H9 (cell line): ENCODE measurements at regions not wholly inside any gene's neighbourhood (a gene's known extent, or its start where the extent isn't known, plus 50 kb on each side); places are given as distances from the start of the nearest gene placed in this dataset.

Source experiments
- DNase-seq: peaks from one replicate; pipeline ENCODE4 v3.0.0-alpha.2; 2017
- H2AFZ ChIP-seq: one replicate; pipeline ENCODE4 v1.6.1; 2013; ENCODE audit warnings: mild to moderate bottlenecking, low read length, control low read depth, moderate library complexity
- H2AK5ac ChIP-seq: 2 replicates; pipeline ENCODE4 v1.6.1; 2013; ENCODE audit warnings: low read length, control low read depth, mixed read lengths; ENCODE audit not compliant: insufficient read length
- H2BK120ac ChIP-seq: one replicate; pipeline ENCODE4 v1.6.1; 2013; ENCODE audit warnings: low read depth, mild to moderate bottlenecking, low read length, control low read depth, inconsistent platforms; ENCODE audit not compliant: poor library complexity, severe bottlenecking
- H2BK12ac ChIP-seq: 2 replicates; pipeline ENCODE4 v1.6.1; 2013; ENCODE audit warnings: low read length, control low read depth, mixed read lengths, low read depth; ENCODE audit not compliant: insufficient read length
- H2BK15ac ChIP-seq: 2 replicates; pipeline ENCODE4 v1.6.1; 2013; ENCODE audit warnings: low read depth, low read length, control low read depth
- H2BK20ac ChIP-seq: one replicate; pipeline ENCODE4 v1.6.1; 2013; ENCODE audit warnings: low read depth, mild to moderate bottlenecking, low read length, control low read depth, inconsistent platforms; ENCODE audit not compliant: poor library complexity, severe bottlenecking
- H2BK5ac ChIP-seq: 2 replicates; pipeline ENCODE4 v1.6.1; 2013; ENCODE audit warnings: low read length, control low read depth, mixed read lengths; ENCODE audit not compliant: insufficient read length
- H3K14ac ChIP-seq: 2 replicates; pipeline ENCODE4 v1.6.1; 2013; ENCODE audit warnings: low read length, control low read depth; ENCODE audit not compliant: insufficient read depth
- H3K18ac ChIP-seq: 2 replicates; pipeline ENCODE4 v1.6.1; 2013; ENCODE audit warnings: low read depth, mild to moderate bottlenecking, mixed read lengths, low read length, control low read depth; ENCODE audit not compliant: insufficient read length
- H3K23ac ChIP-seq: 2 replicates; pipeline ENCODE4 v1.6.1; 2013; ENCODE audit warnings: low read length, control low read depth, mixed read lengths, low read depth; ENCODE audit not compliant: insufficient read length
- H3K23me2 ChIP-seq: 2 replicates; pipeline ENCODE4 v1.6.1; 2013; ENCODE audit warnings: low read depth, mild to moderate bottlenecking, mixed read lengths, low read length, control low read depth; ENCODE audit not compliant: insufficient read length, poor library complexity, severe bottlenecking
- H3K27ac ChIP-seq: 2 replicates; pipeline ENCODE4 v1.5.1; 2013; ENCODE audit warnings: low read length, control low read depth, mixed read lengths, low read depth; ENCODE audit not compliant: insufficient read length
- H3K27me3 ChIP-seq: 2 replicates; pipeline ENCODE4 v1.6.1; 2013; ENCODE audit warnings: low read length, control low read depth, inconsistent platforms; ENCODE audit not compliant: insufficient read depth
- H3K4ac ChIP-seq: 2 replicates; pipeline ENCODE4 v1.6.1; 2013; ENCODE audit warnings: low read depth, mild to moderate bottlenecking, control low read depth, inconsistent platforms, low read length, moderate library complexity
- H3K4me1 ChIP-seq: 2 replicates; pipeline ENCODE4 v1.6.1; 2013; ENCODE audit warnings: low read length, control low read depth, inconsistent platforms; ENCODE audit not compliant: insufficient read depth
- H3K4me2 ChIP-seq: 2 replicates; pipeline ENCODE4 v1.6.1; 2013; ENCODE audit warnings: low read length, control low read depth, mixed read lengths; ENCODE audit not compliant: insufficient read length, insufficient read depth
- H3K56ac ChIP-seq: 2 replicates; pipeline ENCODE4 v1.6.1; 2013; ENCODE audit warnings: low read depth, mild to moderate bottlenecking, mixed read lengths, low read length, control low read depth; ENCODE audit not compliant: insufficient read length
- H3K79me1 ChIP-seq: 2 replicates; pipeline ENCODE4 v1.6.1; 2013; ENCODE audit warnings: low read depth, mild to moderate bottlenecking, moderate library complexity, low read length, control low read depth, inconsistent platforms; ENCODE audit not compliant: insufficient read depth, poor library complexity, severe bottlenecking
- H3K79me2 ChIP-seq: 2 replicates; pipeline ENCODE4 v1.6.1; 2013; ENCODE audit warnings: low read length, control low read depth, inconsistent platforms; ENCODE audit not compliant: insufficient read depth
- H3K9ac ChIP-seq: 2 replicates; pipeline ENCODE4 v1.6.1; 2013; ENCODE audit warnings: low read length, control low read depth, mixed read lengths; ENCODE audit not compliant: insufficient read length; ENCODE audit errors: extremely low read depth
- H3K9me3 ChIP-seq: one replicate; pipeline ENCODE4 v1.6.1; 2013; ENCODE audit warnings: low read depth, low read length, inconsistent platforms; ENCODE audit not compliant: control insufficient read depth
- H3T11ph ChIP-seq: one replicate; pipeline ENCODE4 v1.6.1; 2013; ENCODE audit warnings: mild to moderate bottlenecking, low read length, control low read depth, inconsistent platforms
- H4K20me1 ChIP-seq: one replicate; pipeline ENCODE4 v1.6.1; 2013; ENCODE audit not compliant: control insufficient read depth, insufficient read length, insufficient read depth
- H4K5ac ChIP-seq: 2 replicates; pipeline ENCODE4 v1.6.1; 2013; ENCODE audit warnings: low read depth, mild to moderate bottlenecking, mixed read lengths, low read length, control low read depth; ENCODE audit not compliant: insufficient read length
- H4K8ac ChIP-seq: replicated peaks from 2 replicates; pipeline ENCODE4 v1.6.1; 2013; ENCODE audit warnings: low read length, control low read depth, mixed read lengths, low read depth; ENCODE audit not compliant: insufficient read length
- H4K91ac ChIP-seq: 2 replicates; pipeline ENCODE4 v1.6.1; 2013; ENCODE audit warnings: low read depth, mild to moderate bottlenecking, moderate library complexity, mixed read lengths, low read length, control low read depth; ENCODE audit not compliant: insufficient read length
- H3K27ac Mint-ChIP-seq, 3 experiments: 2 replicates in 2 of 3; 3 replicates in 1 of 3; pipeline ENCODE4 v1.8.0; 2020 to 2021; ENCODE audit warnings: mixed read lengths in 3 of 3, mild to moderate bottlenecking in 1 of 3, moderate library complexity in 1 of 3
- H3K27me3 Mint-ChIP-seq: 2 replicates; pipeline ENCODE4 v1.8.0; 2021; ENCODE audit warnings: low read depth, mild to moderate bottlenecking, moderate library complexity, mixed read lengths
- H3K36me3 Mint-ChIP-seq, 3 experiments: 2 replicates in 2 of 3; 3 replicates in 1 of 3; pipeline ENCODE4 v1.8.0; 2020 to 2021; ENCODE audit warnings: low read depth in 3 of 3, mixed read lengths in 3 of 3; ENCODE audit not compliant: insufficient read depth in 1 of 3
- H3K4me1 Mint-ChIP-seq, 2 experiments: 2 replicates each; pipeline ENCODE4 v1.8.0; 2020; ENCODE audit warnings: mixed read lengths in 2 of 2
- H3K4me3 Mint-ChIP-seq, 2 experiments: 2 replicates in 1 of 2; 3 replicates in 1 of 2; pipeline ENCODE4 v1.8.0; 2020 to 2021; ENCODE audit warnings: mild to moderate bottlenecking in 2 of 2, mixed read lengths in 2 of 2, moderate library complexity in 1 of 2
- H3K9me3 Mint-ChIP-seq, 2 experiments: 2 replicates in 1 of 2; 3 replicates in 1 of 2; pipeline ENCODE4 v1.8.0; 2020; ENCODE audit warnings: mild to moderate bottlenecking in 2 of 2, mixed read lengths in 2 of 2, moderate library complexity in 1 of 2
- CTCF ChIP-seq: fragments of 200-600 bp; sonication (generic); conservative IDR thresholded peaks from 3 replicates; pipeline ENCODE4 v1.8.0; 2021; ENCODE audit warnings: antibody characterized with exemption, mild to moderate bottlenecking
- WGBS: extraction: QIAGEN DNeasy Blood & Tissue Kit; methylation state at CpG from one replicate; pipeline ENCODE4 v1.1.7; 2013; ENCODE audit warnings: missing lambda C conversion rate, low lambda C conversion rate, mixed read lengths; ENCODE audit not compliant: insufficient read length; ENCODE audit errors: extremely low coverage; 5-methylcytosine and 5-hydroxymethylcytosine counted together

GRCh38 chr2:198587240-198587639 lies 782.8 kb downstream of the PLCL1 start:
- no peak overlapping the region for H3K18ac ChIP-seq
- H2BK15ac ChIP-seq = no peak overlapping the region
- no peak overlapping the region for H2BK12ac ChIP-seq
- no peak overlapping the region for H4K91ac ChIP-seq
- no peak overlapping the region for H3K56ac ChIP-seq
- no peak for TF ChIP-seq CTCF
- no CpG with 5 or more reads among the region's 7 CpGs for WGBS
- no peak overlapping the region for H3K4ac ChIP-seq
- no peak overlapping the region for H3K27ac Mint-ChIP-seq
- no peaks in the 10 kb centered on the region for H3K4me1 ChIP-seq
- no peak overlapping the region for H4K8ac ChIP-seq
- no peaks in the 10 kb centered on the region for H3K4me1 Mint-ChIP-seq
- no peak overlapping the region for H2AFZ ChIP-seq
- no peaks in the 10 kb centered on the region for H3K79me1 ChIP-seq
- H3K9me3 ChIP-seq = no peaks in the 10 kb centered on the region
- no peak overlapping the region for H3K23ac ChIP-seq
- no peak overlapping the region for H3K4me3 Mint-ChIP-seq
- H2AK5ac ChIP-seq = no peak overlapping the region
- H3K23me2 ChIP-seq = no peaks in the 10 kb centered on the region
- no peak overlapping the region for H3K9ac ChIP-seq
- no peak overlapping the region for H2BK20ac ChIP-seq
- no peaks in the 10 kb centered on the region for H3K79me2 ChIP-seq
- no peak overlapping the region for H4K5ac ChIP-seq
- H3K27ac ChIP-seq = no peak overlapping the region
- no peak overlapping the region for H2BK5ac ChIP-seq
- no peaks in the 10 kb centered on the region for H3K9me3 Mint-ChIP-seq
- no peaks in the 10 kb centered on the region for H3K27me3 Mint-ChIP-seq
- H2BK120ac ChIP-seq = no peak overlapping the region
- H3T11ph ChIP-seq = no peak overlapping the region
- no peaks in the 10 kb centered on the region for H3K27me3 ChIP-seq
- no peak for DNase-seq
- H4K20me1 ChIP-seq = no peaks in the 10 kb centered on the region
- no peak overlapping the region for H3K4me2 ChIP-seq
- H3K14ac ChIP-seq = no peak overlapping the region
- H3K36me3 Mint-ChIP-seq = no peaks in the 10 kb centered on the region
